ENCODE measurements at regions not wholly inside any gene's neighbourhood (a gene's known extent, or its start where the extent isn't known, plus 50 kb on each side); places are given as distances from the start of the nearest gene placed in this dataset.

- no peak for TF ChIP-seq ZNF274 (IDR thresholded peaks at IDR 0.05; ENCODE audit: low read depth, low read length)
- TF ChIP-seq SUZ12 (IDR thresholded peaks at IDR 0.05; ENCODE audit: extremely low read depth, insufficient read depth, insufficient read length): no peak
- TF ChIP-seq YY1 (IDR thresholded peaks at IDR 0.05; ENCODE audit: insufficient read depth, insufficient read length): no peak
Measured at GRCh38 chr10:10490581-10490980, 527.1 kb upstream of the CELF2 start.
